Activated CD8-positive, alpha-beta memory T cell treated with anti-CD3 and anti-CD28 coated beads for 1 hour (primary cell): ENCODE measurements at regions not wholly inside any gene's neighbourhood (a gene's known extent, or its start where the extent isn't known, plus 50 kb on each side); places are given as distances from the start of the nearest gene placed in this dataset.
"Not testable (repeated sequence)": the region's sequence is repeated elsewhere in the genome, so short reads cannot be mapped to it uniquely, and the experiment has no call there.

Experiments
- DNase-seq, 2 donors: peaks; one replicate each; pipeline ENCODE4 v3.0.0-alpha.2; 2020; ENCODE audit warnings: low read depth in 1 of 2; ENCODE audit errors: extremely low read depth in 1 of 2

GRCh38 chr14:37784827-37785223 is 189.4 kb downstream of the TTC6 start:
- DNase-seq, result not testable (repeated sequence)

GRCh38 chr14:37785298-37785697 is 189.9 kb downstream of the TTC6 start:
- DNase-seq, result not testable (repeated sequence)

- not testable (repeated sequence) for DNase-seq
Measured at GRCh38 chr14:37786114-37786625, 190.7 kb downstream of the TTC6 start.

GRCh38 chr14:37787879-37788494 is 192.6 kb downstream of the TTC6 start:
- no peak for DNase-seq

GRCh38 chr14:37791384-37792036 is 196.1 kb downstream of the TTC6 start:
- no peak for DNase-seq

GRCh38 chr14:37792124-37792523 is 196.7 kb downstream of the TTC6 start:
- no peak for DNase-seq

- DNase-seq, result no peak
Measured at GRCh38 chr14:37796703-37797416, 201.4 kb downstream of the TTC6 start.

- DNase-seq, result no peak
Measured at GRCh38 chr14:37797675-37798074, 202.2 kb downstream of the TTC6 start.

- no peak for DNase-seq
Measured at GRCh38 chr14:37807722-37808121, 212.3 kb downstream of the TTC6 start.

GRCh38 chr14:37810094-37810801 is 214.8 kb downstream of the TTC6 start:
- DNase-seq, result no peak

GRCh38 chr14:37813732-37814131 is 218.3 kb downstream of the TTC6 start:
- DNase-seq, result no peak

- no peak for DNase-seq
Measured at GRCh38 chr14:37816135-37816534, 220.7 kb downstream of the TTC6 start.

GRCh38 chr14:37816743-37817295 is 221.4 kb downstream of the TTC6 start:
- no peak for DNase-seq

- no peak for DNase-seq
Measured at GRCh38 chr14:37819155-37820015, 224.0 kb downstream of the TTC6 start.

GRCh38 chr14:37820810-37821209 is 225.4 kb downstream of the TTC6 start:
- DNase-seq, result not testable (repeated sequence)

GRCh38 chr14:37824939-37825712 is 229.7 kb downstream of the TTC6 start:
- DNase-seq, result no peak

GRCh38 chr14:37826869-37827268 is 231.4 kb downstream of the TTC6 start:
- no peak for DNase-seq

- no peak for DNase-seq
Measured at GRCh38 chr14:37830271-37830670, 234.8 kb downstream of the TTC6 start.

GRCh38 chr14:37834275-37834674 is 238.8 kb downstream of the TTC6 start:
- DNase-seq, result no peak
